Activated naive CD4-positive, alpha-beta T cell (primary cell): ENCODE measurements at regions not wholly inside any gene's neighbourhood (a gene's known extent, or its start where the extent isn't known, plus 50 kb on each side); places are given as distances from the start of the nearest gene placed in this dataset.
"Not testable (repeated sequence)": the region's sequence is repeated elsewhere in the genome, so short reads cannot be mapped to it uniquely, and the experiment has no call there.

Source experiments
- DNase-seq, 4 experiments: peaks; one replicate each; lab custom pipeline; 2025; lab: John Stamatoyannopoulos, UW

DNA sequence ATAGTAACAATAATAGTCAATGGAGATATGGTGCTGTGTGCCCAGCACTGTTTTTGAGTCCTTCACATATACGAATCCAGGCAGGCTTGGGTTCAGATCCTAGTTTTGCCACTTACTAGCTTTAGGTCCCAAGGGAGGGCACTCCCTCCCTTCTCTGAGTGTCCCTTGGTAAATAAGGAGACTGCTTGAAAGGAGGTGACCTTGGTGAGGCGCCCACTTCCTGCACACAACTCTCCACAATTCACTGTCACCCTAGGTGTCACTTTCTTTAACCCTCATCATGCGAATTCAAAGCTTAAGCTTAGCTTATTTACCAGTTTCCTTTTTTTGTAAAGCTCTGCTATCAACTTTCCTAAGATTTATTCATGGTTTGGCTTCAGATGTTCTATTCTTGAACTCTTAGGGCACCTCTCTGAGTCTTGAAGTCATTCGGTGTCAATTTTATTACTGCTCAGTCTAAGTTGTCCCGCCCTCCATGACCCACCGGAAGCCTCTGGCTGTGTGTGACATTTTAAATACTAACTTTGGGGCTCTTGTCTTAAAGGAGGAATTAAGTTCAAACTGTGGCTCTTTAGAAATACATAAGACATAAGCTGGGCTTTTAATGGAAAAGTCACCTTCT is 170.7 kb upstream of the ZNF618 start:
- DNase-seq = no peak

DNA sequence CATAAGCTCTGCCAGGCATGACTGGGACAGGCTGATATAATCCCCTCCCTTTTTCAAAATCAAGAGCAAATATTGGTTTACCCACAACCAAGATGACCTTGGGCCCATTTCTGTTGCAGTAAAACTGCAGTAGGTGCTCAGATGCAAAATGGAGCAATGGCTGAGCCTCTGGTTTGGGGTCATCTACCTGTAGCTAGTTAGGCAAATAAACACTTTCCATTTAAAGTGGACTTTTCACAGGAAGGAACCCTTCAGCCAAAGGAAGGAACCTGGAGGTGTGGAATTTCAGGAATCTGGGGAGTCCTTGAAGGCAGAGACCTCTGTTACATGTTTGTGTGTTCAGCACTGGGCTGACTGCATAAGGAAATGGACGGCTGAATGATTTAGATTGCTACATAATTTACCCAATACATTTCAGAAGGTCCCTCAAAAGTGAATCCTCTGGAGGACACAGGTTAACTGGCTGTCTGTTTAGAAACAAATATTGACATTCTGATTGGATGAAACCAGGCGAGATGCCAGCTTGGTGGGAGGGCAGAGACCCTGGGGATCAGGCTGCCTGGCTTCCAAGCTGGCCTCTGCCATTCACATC is 170.1 kb upstream of the ZNF618 start:
- no peak for DNase-seq

DNA sequence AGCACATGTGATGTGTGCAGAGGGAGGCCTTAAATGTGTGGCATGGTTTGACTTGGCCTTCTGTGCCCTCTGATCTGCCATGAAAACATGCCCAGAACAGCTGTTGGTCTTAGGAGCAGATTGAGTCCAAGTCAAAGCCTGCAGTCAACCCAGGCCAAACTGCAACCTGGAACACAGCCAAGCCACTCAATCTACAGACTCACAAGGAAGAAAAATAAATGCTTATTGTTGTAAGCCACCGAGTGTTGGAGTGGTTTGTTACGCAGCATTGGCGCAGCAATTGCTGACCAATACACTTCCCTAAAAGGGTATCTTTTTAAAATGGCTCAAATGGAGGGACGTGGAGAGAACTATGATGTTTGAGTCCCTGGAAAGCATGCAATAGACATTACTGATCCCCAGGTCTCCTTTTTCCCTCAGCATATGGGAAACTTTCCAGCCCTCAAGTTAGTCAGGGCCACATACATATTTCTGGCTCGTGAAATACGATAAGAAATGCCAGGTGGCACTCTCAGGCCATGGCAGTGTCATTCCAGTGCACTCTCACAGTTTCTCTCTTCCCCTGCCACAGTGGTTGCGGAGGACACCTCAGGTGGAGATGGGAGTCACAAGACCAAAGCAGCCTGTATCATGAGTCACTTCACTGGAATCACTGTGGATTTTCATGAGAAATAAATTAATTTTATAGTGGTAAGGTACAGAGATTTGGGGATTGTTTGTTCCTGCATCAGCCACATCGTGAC is 168.0 kb upstream of the ZNF618 start:
- no peak for DNase-seq

DNA sequence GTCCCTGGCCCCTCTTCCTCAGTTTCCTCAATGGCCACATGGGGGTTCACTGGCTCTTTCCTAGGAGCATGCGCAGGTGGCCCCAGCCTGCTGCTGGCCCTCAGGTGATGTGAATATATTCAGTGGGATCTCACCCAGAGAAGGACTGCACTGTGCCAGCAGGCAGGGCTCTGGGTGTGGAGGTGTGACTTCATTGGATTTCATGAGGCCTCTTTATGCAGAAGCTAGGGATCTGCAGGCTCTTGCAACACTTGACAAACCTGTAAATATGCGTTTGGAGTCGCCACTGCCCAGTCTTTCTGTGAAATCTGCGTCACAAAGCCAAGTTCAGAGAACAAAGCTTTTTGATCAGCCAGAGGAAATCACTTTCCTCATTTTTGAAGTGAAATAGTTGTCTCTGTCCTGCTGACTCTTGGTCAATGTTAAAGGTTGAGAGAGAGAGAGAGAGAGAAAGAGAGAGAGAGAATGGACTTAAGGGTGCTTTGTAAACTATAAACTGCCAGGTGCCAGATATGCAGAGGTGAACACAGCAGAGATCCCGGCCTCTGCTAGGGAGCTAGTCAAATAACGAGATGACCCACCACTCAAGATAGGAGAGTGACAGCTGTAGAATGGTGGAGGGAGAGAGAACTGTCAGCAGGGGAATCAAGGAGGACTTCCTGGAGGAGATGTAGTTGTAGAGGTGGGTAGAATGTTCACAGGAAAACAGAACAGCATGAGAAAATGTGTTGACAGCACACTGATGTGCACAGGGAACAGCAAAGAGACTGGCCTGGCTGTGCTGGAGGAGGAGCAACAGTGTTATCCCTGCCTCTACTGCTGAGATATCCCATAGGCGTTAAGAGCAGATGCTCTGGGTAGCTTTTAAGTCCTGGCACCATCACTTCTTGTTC is 167.0 kb upstream of the ZNF618 start:
- no peak for DNase-seq

DNA sequence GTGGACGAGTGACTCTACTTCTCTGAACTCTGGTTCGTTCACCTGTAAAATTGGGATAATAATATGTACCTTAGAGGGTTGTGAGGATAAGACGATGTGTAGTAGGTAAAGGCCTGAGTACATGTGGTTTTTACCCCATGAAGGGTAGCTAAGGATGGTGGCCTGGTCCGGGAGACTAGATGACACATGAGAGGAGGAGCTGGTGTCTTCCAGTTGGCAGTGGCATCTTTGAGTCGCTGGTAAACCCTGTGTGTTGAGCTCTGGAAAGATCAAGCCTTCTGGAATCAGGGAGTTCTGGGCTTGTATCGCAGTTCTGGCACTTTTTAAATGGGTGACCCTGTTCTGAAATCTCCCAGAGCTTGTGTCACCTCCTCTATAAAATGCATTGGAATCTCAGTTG is 166.4 kb upstream of the ZNF618 start:
- DNase-seq = no peak

DNA sequence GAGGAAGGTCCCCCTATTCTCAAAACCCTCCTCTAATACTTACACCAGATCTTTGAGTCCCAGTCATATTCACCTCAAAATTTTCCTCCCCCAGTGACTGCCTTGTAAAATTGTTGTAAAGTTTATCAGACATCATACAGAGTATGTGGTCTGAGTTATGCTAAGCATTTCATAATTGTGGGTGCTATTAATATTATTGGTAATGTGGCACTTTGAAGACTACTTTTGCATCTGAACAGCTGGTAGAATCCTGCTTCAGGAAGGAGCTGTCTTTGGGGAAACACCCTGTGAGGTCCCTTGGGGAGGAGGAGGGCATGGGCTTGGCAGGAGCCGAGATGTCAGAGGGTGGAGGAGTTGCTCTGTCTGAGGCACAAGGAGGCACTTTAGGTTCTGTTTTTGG is 164.9 kb upstream of the ZNF618 start:
- no peak for DNase-seq

DNA sequence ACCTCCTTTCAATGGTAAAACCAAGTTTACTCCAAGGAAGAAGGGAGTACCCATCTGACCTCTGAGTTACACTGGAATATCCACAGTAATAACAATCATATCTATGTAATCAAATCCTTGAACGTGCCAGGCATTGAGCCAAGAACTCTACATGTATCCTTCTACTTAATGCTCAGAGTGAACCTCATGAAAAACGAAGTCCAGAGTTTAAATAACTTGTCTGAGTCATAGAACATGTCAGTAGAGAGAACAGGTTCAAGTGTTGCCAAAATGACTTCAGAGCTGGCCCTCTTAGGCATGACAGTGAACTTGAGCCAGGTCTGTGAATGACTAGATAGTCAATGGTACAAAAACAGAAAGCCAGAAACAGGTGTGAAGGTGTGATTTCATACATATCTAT is 164.1 kb upstream of the ZNF618 start:
- DNase-seq = no peak

DNA sequence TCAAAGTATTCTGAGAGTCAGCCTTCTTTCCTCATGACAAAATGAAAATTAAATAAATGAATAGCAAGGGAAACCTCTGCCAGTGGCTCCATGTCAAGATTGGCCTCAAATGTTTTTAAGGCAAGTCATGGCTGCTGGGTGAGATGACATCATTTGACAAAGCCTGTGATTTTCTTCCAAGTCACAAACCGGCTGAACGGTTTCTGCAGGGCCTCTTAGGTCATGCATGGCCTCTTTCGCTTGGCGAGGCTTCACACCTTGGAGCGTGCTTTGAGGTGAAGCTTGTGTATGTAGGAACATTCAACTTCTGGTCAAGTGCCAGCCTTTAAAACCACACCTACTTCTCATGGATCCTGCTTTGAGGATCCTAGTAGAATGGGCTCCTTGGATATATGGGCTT is 161.0 kb upstream of the ZNF618 start:
- DNase-seq = no peak

DNA sequence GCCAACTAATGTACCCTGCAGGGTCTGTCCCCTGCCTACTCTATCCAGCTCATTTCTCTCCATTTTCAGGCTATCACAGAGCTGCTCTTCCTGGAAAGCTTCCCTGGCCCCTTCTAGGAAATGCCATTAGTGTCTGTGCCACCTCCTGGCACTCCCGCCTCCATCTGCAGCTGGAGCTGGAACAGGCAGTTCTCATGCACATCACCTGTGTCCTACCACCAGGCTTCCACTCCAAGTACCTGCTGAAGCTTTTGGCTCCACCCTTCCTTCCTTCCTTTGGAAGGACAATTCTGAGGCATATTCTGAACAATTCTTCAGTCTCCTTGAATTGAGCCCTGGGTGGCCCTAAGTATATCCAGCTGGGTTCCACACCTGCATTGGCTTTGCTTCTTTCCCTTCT is 156.2 kb upstream of the ZNF618 start:
- no peak for DNase-seq

DNA sequence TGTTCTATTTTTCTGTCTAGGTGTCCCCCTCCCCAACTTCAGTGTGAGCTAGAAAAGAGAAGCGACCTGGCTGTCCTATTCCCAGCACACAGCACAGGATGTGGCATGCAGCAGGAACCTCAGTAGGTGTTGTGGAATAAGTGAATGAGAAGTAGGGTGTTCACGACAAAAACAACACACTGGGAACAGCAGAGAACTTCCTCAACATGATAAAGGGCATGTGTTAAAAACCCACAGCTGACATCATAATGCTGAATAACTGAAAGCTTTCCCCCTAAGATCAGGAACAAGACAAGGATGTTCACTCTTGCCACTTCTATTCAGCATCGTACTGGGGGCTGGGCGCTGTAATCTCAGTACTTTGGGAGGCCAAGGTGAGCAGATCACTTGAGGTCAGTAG is 155.6 kb upstream of the ZNF618 start:
- no peak for DNase-seq

DNA sequence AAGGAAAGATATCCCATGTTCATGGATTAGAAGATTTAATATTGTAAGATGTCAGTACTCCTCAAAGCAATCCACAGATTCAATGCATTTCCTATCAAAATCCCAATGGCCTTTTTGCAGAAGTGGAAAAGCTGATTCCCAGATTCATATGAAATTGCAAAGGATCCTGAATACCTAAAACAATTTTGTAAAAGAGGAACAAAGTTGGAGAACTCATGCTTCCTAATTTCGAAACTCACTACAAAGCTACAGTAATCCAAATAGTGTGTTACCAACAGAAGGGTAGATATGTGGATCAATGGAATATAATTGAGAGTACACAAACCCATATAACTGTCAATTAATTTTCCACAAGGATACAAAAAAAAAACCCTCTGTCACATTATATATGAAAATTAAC is 154.3 kb upstream of the ZNF618 start:
- no peak for DNase-seq

DNA sequence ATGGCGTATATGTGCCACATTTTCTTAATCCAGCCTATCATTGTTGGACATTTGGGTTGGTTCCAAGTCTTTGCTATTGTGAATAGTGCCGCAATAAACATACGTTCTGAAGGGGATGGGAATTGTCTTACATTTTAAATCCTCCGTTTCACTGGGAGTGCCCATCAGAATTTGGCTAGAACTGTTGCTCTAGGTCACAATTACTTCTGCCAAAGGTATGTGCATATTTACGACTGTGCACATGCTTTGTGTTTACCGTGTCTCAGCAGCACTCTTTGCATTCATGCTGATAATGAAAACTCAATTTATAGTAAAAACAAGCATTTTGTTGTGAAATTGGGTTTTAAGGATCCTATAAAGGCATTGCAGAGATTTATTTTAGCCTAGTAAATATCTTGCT is 151.9 kb upstream of the ZNF618 start:
- DNase-seq = no peak

DNA sequence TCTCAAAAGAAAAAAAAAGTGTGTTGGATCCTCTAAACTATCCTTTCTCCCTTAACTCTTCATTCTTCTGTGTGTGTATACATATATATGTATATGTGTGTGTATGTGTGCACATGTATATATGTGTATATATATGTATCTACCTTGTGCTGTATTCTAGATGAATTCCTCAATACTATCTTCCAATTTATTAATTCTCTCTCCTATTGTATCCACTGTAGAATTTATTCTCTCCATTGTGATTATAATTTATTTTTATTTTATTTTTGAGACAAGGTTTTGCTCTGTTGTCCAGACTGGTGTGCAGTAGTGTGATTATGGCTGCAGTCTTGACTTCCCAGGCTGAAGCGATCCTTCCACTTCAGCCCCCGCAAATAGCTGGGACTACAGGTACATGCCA is 147.1 kb upstream of the ZNF618 start:
- no peak for DNase-seq

DNA sequence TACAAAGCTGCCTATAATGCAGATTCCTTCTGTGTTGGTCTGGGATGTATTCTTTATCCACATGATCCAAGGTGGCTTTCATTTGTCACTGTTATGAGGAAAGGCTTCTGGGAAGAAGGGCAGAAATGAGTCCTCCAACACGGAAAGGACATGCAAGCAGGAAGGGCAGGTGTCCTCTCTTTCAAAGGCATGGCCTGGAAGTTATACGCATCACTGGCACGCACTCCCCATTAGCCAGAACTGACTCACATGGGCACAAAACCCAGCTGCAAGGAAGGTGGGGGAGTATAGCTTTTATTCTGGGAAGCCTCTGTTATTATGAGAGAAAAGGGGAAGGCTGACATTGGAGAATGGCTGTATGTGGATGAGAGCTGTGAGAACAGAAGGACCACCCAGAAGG is 141.3 kb upstream of the ZNF618 start:
- DNase-seq = no peak

DNA sequence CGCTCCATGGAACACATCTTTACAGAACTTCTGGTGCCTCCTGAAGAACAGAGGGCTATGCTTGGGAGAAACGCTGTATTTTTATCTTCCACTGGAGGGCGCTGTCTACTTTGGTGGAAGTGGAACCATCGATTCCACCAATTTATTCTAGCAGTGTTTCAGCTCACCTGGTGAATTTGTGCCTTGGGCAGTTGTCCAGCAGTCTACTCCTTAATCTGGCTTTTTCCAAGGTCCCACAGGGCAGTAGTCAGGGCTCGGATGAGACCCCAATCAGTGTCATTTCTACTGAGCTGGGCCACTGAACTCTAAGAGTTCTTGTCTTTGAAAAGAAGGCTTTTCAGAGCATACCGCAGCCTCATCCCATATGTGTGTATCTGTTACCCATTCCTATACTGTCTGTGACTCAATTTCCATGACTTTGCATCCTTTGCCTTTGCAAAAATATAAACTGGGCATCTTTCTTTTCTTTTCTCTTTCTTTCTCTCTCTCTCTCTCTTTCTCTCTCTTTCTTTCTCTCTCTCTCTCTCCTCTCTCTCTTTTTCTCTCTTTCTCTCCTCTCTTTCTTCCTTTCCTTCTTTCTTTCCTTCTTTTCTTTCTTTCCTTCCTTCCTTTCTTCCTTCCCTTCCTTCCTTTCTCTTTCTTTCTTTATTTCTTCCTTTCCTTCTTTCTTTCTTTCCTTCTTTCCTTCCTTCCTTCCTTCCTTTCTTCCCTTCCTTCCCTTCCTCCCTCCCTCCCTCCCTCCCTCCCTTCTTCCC is 138.4 kb upstream of the ZNF618 start:
- DNase-seq = no peak

DNA sequence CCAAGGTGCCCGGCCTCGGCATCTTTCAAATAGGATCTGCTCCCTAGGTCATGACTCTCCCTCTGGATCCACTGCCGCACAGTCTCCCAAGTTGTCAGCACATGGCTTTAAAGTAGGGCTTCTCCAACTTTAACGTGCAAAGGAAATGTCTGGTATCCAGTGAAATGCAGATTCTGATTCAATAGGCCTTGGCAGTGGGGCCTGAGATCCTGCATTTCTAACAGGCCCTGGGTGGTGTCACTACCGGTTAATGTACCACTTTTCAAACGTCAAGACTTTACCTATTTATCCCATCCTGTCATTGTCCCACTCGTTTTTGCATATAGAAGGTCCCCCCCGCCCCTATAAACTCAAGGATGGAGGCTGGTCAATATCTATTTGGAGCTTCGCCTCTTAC is 137.6 kb upstream of the ZNF618 start:
- DNase-seq = no peak

DNA sequence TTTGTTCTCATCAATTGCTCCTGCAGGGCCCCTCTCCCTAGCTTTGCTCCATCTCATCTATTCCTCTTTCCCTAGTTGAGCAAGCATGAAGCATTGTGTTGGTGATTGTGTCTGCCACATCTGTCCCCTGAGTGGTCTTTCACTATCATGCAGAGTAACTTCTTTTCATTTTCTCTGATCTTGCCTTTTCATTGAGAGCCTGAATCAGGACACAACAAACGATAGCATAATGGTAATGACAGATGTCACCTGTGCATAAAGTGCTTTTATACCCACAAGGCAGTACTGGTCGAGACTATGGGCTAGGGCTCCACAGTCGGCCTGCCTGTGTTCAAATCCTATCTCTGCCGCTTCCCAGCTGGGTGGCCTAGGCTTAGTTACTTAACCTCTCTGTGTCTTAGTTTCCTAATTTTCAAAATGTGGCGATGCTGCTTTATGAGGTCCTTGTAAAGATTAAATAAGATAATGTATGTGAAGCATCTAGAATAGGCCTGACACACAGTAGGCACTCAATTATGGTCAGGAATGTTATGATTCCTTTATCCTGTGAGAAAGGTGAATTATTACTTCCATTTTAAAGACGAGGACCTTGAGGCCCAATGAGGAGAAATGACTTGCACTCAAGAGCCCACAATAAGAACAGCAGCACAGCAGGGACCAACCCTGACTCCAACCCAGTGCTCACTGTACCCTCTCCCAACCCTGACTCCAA is 137.1 kb upstream of the ZNF618 start:
- no peak for DNase-seq

DNA sequence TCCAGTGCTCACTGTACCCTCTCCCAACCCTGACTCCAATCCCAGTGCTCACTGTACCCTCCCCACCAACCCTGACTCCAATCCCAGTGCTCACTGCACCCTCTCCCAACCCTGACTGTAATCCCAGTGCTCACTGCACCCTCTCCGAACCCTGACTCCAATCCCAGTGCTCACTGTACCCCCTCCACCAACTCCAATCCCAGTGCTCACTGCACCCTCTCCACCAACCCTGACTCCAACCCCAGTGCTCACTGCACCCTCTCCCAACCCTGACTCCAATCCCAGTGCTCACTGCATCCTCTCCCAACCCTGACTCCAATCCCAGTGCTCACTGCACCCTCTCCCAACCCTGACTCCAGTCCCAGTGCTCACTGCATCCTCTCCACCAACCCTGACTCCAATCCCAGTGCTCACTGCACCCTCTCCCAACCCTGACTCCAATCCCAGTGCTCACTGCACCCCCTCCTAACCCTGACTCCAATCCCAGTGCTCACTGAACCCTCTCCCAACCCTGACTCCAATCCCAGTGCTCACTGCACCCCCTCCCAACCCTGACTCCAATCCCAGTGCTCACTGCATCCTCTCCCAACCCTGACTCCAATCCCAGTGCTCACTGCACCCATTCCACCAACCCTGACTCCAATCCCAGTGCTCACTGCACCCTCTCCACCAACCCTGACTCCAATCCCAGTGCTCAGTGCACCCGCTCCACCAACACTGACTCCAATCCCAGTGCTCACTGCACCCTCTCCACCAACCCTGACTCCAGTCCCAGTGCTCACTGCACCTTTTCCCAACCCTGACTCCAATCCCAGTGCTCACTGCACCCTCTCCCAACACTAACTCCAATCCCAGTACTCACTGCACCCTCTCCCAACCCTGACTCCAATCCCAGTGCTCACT is 136.3 kb upstream of the ZNF618 start:
- DNase-seq = not testable (repeated sequence)

DNA sequence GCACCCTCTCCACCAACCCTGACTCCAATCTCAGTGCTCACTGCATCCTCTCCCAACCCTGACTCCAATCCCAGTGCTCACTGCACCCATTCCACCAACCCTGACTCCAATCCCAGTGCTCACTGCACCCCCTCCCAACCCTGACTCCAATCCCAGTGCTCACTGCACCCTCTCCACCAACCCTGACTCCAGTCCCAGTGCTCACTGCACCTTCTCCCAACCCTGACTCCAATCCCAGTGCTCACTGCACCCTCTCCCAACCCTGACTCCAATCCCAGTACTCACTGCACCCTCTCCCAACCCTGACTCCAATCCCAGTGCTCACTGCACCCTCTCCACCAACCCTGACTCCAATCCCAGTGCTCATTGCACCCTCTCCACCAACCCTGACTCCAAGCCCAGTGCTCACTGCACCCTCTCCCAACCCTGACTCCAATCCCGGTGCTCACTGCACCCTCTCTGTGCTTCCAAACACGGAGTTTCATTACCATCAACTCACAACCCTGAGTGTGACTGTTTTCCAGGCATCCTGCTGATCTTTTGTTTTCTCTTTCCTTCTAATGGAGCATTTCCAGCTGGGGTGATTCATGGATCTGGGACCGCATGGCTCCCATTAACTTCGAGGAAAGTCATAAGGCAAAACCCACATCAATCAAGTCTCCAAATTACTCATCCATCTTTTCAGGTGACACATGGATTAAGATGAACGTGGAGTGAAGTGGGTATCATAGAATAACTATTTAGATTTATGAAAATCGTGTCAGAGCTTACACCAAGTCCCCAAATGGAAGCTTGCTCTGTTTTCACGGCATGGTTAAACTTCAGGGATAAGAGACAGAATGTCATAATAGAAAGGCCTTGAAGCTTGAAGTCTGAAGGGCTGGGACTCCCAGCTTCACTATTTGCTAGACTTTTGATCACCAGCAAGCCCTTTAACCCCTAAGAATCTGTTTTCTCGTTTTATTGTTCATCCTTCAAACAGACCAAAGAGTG is 135.3 kb upstream of the ZNF618 start:
- not testable (repeated sequence) for DNase-seq
